NCI-H82 treated with DMSO at 0.1 percent for 48 hours (cell line): ENCODE measurements at regions not wholly inside any gene's neighbourhood (a gene's known extent, or its start where the extent isn't known, plus 50 kb on each side); places are given as distances from the start of the nearest gene placed in this dataset.

ENCODE experiments used
- DNase-seq: peaks from one replicate; lab custom pipeline; 2025; ENCODE audit not compliant: unreplicated experiment; lab: John Stamatoyannopoulos, UW

DNA sequence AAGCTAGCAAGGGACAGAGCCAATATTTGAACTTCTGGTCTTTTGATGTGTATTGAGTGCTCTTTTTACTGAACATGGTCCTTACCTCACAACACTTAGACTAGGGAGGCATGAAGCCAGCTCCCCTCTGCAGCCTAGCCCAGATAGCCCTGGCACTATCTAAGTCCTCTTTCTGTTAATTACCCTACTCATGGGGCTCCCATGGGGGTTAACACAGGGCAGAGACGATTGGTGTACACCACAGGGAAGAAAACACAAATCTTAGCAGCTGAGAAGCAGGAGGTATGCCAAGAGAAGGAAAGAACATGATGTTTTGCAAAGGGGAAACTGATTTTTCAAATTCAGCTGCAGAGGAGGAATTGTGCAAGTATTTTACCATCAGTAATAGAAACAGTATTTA, 383.8 kb downstream of the TMEM232 start:
- no peak for DNase-seq

- no peak for DNase-seq
Measured at GRCh38 chr5:110343616-110344015, 382.9 kb downstream of the TMEM232 start.

DNA sequence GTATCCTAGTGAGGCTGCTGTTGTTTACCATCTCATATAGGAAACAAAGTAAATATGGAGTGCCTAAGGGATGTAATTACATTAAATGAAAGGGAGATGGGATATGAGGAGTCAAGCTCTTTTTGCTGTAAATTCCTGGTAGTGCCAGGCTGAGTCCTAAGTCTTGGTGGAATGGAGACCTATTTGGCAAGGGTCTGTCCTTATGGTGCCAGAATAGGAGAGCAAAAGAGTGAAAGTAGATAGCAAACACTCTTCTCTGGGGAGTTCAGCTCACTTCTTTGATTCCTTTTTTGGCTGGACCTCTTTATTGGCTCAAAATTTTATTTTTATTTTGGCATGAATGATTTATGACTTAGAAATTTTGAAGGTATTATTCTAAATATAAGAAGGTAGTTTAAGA, 380.8 kb downstream of the TMEM232 start:
- no peak for DNase-seq

DNA sequence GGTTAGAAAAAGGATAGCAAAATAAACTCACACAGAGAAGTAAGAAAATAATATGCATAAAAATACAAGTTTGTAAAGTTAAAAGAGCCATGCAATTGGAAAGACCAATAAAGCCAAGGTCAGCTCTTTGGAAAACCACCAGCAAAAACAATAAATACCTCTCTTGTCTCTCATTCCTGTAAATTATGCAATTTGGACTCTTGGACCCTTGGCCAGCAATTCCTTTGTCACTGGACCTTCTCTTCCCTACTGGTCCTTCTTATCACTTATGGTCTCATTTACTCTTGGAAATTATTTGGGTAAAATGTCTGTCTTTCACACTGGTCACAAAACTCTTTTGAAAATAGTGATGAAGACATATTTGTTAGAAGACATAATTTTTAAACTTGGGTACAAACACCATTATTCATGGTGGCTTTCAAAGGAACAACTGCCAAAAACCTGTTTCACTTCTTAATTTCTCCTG, 379.5 kb downstream of the TMEM232 start:
- DNase-seq: no peak

DNA sequence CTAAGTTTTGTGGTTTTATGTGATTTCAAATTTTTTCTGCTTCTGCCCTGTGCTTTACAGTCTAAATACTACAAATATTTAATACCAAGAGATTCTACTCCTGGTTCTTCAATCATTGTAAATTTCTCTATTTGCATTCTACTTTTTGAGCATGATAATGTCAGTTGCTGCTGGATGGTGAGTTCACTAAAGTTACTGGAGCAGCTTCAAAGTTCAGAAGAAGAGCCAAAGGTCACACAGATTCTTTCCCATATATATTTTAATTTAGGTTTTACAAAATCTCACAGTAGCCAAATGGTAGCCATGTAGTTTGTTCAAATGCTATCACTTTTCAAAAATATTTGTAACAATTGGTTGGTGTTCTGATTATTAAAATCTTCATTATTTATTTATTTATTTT, 378.7 kb downstream of the TMEM232 start:
- no peak for DNase-seq

DNA sequence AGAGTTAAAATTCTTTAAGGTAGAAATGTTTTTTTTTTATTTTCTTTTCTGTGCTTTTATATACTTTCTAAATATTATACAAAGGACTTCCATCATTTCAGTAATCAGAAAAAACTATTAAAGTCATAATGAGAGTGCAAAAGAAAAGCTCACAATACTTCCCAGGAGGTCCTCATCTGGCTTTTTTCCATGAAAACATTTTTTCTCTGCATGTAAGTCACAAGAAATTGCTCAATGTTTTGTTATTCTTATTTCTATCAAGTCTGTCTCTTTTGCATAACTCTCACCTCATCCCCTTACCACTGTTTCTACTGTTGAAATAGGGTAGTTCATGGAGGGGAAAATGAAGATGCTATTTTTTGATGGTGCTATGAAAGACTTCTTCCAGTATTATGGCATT, 375.0 kb downstream of the TMEM232 start:
- DNase-seq: no peak

- DNase-seq: no peak
Measured at GRCh38 chr5:110354311-110354710, 372.2 kb downstream of the TMEM232 start.

- DNase-seq: no peak
Measured at GRCh38 chr5:110354915-110355644, 371.4 kb downstream of the TMEM232 start.

DNA sequence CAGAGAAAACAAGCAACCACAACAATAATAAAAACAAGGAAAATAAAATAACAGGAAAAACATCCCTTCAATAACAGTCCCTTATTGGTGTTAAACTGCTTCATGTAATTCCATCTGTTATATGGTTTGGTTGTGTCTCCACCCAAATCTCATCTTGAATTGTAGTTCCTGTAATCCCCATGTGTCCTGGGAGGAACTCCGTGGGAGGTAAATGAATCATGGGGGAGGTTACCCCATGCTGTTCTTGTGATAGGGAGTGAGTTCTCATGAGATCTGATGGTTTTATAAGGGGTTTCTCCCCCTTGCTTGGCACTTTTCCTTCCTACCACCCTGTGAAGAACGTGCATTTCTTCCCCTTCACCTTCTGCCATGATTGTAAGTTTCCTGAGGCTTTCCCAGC, 369.8 kb downstream of the TMEM232 start:
- no peak for DNase-seq

- DNase-seq: no peak
Measured at GRCh38 chr5:110359221-110359620, 367.2 kb downstream of the TMEM232 start.

DNA sequence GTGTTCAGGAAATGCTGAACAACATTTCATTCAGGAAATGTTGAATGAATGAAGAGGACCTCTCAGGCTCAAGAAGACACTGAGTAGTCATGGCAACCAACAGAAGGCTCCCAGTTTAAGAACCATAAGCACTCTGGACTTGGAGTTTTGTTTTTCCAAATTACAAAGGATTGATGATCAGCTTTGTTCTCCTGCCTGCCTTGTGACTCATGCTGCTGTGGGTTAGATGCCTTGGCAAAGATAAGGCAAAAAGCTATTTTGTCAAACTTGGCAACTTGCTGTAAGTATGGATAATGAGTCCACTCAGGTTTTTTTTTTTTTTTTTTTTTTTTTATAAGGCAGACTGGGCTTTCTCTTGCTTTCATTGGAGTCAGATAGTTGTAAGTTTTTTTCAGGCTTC, 365.0 kb downstream of the TMEM232 start:
- no peak for DNase-seq

GRCh38 chr5:110362261-110362660, 364.2 kb downstream of the TMEM232 start:
- DNase-seq: no peak

- DNase-seq: no peak
Measured at GRCh38 chr5:110366716-110367115, 359.8 kb downstream of the TMEM232 start.
